Fibroblast of skin of abdomen (primary cell): ENCODE measurements at regions not wholly inside any gene's neighbourhood (a gene's known extent, or its start where the extent isn't known, plus 50 kb on each side); places are given as distances from the start of the nearest gene placed in this dataset.
"Not testable (repeated sequence)": the region's sequence is repeated elsewhere in the genome, so short reads cannot be mapped to it uniquely, and the experiment has no call there.

Experiments
- DNase-seq: peaks from one replicate; pipeline ENCODE4 v3.0.0-alpha.2; 2013

GRCh38 chr9:126190994-126191393, 135.6 kb upstream of the MVB12B start:
- DNase-seq = not testable (repeated sequence)

- no peak for DNase-seq
Observed at GRCh38 chr9:126198854-126199253, 127.8 kb upstream of the MVB12B start.

- DNase-seq = no peak
Observed at GRCh38 chr9:126203313-126203712, 123.3 kb upstream of the MVB12B start.

GRCh38 chr9:126204197-126204596, 122.4 kb upstream of the MVB12B start:
- DNase-seq = no peak

GRCh38 chr9:126204708-126205225, 121.9 kb upstream of the MVB12B start:
- no peak for DNase-seq

- no peak for DNase-seq
Observed at GRCh38 chr9:126205265-126205664, 121.4 kb upstream of the MVB12B start.

- no peak for DNase-seq
Observed at GRCh38 chr9:126205845-126206498, 120.7 kb upstream of the MVB12B start.

GRCh38 chr9:126207256-126207655, 119.4 kb upstream of the MVB12B start:
- no peak for DNase-seq

GRCh38 chr9:126208216-126208758, 118.3 kb upstream of the MVB12B start:
- DNase-seq = no peak

GRCh38 chr9:126211441-126212074, 115.1 kb upstream of the MVB12B start:
- DNase-seq = no peak

GRCh38 chr9:126215486-126215885, 111.1 kb upstream of the MVB12B start:
- no peak for DNase-seq

GRCh38 chr9:126216826-126217225, 109.8 kb upstream of the MVB12B start:
- no peak for DNase-seq

- no peak for DNase-seq
Observed at GRCh38 chr9:126217250-126217653, 109.4 kb upstream of the MVB12B start.

- no peak for DNase-seq
Observed at GRCh38 chr9:126217797-126218196, 108.8 kb upstream of the MVB12B start.

- no peak for DNase-seq
Observed at GRCh38 chr9:126218359-126219125, 108.1 kb upstream of the MVB12B start.

GRCh38 chr9:126219166-126219565, 107.5 kb upstream of the MVB12B start:
- no peak for DNase-seq

GRCh38 chr9:126219648-126220063, 107.0 kb upstream of the MVB12B start:
- no peak for DNase-seq

GRCh38 chr9:126221480-126221879, 105.1 kb upstream of the MVB12B start:
- no peak for DNase-seq

GRCh38 chr9:126222363-126222834, 104.2 kb upstream of the MVB12B start:
- DNase-seq = no peak

GRCh38 chr9:126222835-126223431, 103.7 kb upstream of the MVB12B start:
- no peak for DNase-seq

GRCh38 chr9:126223798-126224531, 102.7 kb upstream of the MVB12B start:
- DNase-seq = no peak
